ENCODE measurements at regions not wholly inside any gene's neighbourhood (a gene's known extent, or its start where the extent isn't known, plus 50 kb on each side); places are given as distances from the start of the nearest gene placed in this dataset.
"Not testable (repeated sequence)": the region's sequence is repeated elsewhere in the genome, so short reads cannot be mapped to it uniquely, and the experiment has no call there.

DNA sequence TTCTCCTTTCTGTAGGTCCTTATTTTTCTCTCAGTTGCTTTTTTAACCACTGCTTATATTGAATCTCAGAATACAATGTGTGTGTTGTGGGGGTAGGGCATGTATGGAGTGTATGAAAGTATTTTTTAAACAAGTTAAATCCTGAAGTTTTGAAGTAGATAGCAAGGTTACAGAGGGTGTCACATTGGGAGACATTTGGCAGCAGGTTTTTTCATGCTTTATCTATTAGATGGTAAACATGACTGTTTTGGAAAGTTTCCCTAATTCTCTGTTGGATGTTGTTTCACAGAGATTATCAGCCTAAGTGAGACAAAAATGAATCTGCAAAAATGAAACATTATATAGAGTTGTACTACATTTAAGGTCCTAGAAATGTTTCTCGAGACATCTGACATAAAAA is 190.6 kb upstream of the ARPP21 start:
- DNase-seq, result no peak

DNA sequence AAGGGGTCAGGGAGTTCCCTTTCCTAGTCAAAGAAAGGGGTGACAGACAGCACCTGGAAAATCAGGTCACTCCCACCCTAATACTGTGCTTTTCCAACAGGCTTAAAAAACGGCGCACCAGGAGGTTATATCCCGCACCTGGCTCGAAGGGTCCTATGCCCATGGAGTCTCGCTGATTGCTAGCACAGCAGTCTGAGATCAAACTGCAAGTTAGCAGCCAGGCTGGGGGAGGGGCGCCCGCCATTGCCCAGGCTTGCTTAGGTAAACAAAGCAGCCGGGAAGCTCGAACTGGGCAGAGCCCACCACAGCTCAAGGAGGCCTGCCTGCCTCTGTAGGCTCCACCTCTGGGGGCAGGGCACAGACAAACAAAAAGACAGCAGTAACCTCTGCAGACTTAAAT is 184.5 kb upstream of the ARPP21 start:
- not testable (repeated sequence) for DNase-seq

DNA sequence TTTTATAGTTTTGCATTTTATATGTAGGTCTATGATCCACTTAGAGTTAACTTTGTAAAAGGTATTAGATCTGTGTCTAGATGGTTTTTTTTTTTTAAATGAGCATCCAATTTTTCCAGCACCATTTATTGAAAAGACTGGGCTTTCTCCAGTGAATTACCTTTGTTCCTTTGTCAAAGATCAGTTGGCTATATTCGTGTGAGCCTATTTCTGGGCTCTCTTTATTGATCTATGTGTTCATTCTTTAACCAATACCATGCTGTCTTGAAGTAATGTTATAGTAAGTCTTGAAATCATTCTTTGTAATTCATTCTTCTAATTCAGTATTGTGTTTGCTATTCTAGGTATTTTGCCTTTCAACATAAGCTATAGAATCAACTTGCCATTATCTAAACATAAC is 165.4 kb upstream of the ARPP21 start:
- DNase-seq, result no peak

DNA sequence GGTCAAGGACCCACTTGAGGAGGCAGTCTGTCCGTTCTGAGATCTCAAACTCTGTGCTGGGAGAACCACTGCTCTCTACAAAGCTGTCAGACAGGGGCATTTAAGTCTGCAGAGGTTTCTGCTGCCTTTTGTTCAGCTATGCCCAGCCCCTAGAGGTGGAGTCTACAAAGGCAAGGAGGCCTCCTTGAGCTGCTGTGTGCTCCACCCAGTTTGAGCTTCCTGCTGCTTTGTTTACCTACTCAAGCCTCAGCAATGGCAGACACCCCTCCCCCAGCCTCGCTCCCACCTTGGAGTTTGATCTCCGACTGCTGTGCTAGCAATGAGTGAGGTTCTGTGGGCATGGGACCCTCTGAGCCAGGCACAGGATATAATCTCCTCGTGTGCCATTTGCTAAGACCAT is 156.8 kb upstream of the ARPP21 start:
- not testable (repeated sequence) for DNase-seq

- DNase-seq, result no peak
These were observed 156.2 kb upstream of the ARPP21 start for GRCh38 chr3:35483131-35483530.

- DNase-seq, result no peak
These were observed 154.3 kb upstream of the ARPP21 start for GRCh38 chr3:35484929-35485530.

DNA sequence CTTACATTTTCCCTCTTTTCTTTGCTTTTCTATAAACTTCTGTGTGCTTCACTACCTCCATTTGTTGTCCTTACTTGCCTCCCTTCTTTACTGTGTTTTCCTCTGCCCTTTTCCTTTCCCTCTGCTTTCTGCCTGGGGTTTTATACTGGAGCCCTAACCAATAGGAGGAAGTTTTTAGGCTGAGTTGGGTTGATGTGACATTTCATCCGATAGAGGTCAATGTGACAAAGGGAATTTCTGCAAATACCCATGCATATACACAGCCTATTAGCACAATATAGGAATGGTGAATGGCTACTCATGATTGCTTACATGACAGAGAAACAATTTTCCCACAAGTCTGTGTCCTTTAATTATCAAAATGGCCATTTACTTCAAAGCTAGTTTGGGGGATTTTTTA is 153.0 kb upstream of the ARPP21 start:
- no peak for DNase-seq

DNA sequence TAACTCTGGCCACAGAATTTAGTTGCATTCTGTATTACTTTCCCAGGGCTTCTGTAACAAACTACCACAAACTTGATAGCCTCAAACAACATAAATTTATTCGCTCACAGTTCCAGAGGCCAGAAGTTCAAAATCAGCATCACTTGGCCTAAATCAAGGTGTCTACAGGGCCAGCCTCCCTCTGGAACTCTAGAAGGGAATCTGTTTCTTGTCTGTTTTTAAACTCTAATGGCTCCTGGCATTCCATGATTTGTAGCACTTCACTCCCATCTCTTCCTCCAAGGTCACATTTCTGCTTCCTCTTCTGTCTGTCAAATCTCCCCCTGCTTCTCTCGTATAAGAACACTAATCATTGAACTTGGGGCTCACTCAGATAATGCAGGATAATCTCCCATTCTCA is 151.9 kb upstream of the ARPP21 start:
- DNase-seq, result no peak

DNA sequence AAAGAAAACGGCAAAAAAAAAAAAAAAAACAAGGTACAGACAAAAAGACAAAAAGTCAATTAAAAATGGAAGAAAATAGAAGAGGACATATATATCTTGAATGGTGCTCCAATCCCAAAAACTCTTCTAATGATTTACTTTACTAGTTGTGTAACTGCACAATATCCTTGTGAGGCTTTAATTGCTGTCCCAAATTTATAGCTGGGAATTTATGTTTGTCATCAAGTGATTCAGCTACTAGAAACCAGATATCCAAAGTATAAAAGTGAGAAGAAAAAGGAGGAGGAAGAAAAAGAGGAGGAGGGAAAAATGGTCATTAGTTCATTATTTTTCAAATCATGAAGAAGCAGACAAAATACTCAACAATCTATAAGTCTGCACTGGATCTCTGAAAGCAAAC is 150.8 kb upstream of the ARPP21 start:
- no peak for DNase-seq

GRCh38 chr3:35492841-35493240 is 146.5 kb upstream of the ARPP21 start:
- no peak for DNase-seq

DNA sequence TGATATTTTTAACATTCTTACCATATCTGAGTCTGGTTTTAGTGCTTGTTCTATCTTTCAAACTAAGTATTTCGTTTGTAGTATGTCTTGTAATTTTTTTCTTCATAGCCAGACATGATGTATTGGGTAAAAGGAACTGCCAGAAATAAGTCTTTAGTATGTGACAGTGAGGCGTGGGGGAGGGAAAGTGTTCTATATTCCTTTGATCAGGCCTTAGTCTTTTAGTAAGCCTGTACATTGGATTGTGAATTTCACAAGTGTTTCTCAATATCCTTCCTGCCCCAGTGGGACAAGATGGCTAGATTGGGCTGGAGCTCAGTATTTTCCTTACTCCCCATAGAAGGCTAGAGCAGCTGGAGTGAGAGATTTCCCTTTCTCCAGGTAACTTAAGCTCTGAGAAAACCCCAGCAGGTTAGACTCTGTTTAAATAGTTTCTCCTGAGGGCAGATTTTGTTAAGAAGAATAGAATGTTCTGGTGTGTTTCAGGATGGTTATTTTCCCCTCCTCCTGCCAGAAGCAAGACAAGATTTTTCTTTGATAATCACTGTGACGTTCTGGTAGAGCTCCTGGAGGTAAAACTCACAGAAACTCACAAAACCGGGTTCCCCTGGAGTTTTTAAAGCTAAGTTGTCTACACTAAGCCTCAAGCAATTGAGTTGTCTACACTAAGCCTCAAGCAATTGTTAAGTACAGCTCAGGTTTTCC is 140.7 kb upstream of the ARPP21 start:
- DNase-seq, result no peak

DNA sequence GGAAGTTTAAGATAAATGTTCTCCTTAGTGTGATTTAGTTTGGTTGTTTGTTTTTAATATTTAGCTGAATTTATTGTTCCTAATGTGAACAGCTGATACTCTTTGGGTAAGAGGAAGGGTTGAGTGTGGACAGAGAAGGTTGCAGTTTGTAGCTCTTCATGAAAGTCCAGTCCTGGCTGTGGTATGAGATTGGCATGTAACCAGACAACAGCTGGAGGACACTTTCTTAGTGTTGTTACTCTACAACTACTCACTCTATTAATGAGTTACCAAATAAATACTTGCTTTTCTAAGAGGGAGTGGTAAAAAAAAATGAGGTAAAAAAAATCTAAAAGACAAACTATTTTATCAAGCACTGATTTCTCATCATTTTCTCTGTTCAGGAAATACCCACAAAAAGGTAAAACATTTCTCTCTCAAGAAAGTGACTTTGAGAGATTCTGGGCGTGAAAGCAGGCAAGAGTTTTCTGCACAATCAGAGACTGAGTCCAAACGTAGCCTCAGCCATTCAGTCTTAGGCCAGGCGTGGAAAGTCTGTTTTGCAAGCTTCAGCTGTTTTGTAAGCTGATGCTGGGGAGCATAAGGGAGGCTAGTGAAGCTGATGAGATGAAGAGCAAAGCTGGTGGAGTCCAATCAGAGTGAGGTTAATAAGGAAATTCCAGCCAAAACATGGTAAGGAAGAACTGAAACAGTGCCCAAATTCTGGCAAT is 138.5 kb upstream of the ARPP21 start:
- DNase-seq, result no peak

- no peak for DNase-seq
These were observed 136.6 kb upstream of the ARPP21 start for GRCh38 chr3:35502699-35503098.

DNA sequence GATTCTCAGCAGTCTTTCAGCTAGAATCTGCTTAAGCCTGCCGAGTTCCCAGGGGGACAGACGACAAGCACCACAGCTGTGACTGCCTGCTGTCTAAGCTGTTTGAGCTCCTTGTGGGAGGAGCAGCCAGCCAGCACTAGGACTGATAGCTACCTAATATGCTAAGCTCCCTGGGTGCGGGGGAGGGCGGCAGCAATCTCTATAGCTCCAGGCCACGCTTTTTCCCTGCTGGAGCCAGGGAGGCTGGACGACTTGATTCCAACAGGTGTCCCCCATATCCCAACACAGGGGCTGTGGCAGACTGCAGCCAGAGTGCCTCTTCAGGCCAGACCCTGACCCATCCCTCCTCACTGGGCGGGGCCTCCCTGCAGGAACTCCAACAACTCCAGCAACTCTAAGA is 134.1 kb upstream of the ARPP21 start:
- DNase-seq, result peak; percentile 62

- DNase-seq, result no peak
These were observed 133.6 kb upstream of the ARPP21 start for GRCh38 chr3:35505772-35506171.

DNA sequence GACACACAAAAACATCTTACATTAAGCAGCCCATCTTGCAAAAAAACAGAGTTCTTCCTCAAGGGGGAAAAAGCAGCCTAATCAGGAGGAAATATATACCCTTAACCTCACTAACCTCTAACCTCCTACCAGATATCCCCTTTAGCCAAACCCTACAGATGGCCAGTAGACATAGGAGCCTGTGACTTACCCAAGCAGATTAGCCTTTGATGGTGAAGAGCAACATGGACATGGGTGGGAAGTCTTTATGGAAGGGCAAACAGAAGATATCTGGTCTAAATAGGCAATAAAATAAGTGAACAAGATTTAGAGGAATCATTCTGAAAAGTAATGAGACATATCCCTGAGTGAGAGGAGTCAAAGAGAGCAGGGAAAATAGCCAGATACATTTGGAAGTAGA is 119.4 kb upstream of the ARPP21 start:
- no peak for DNase-seq

GRCh38 chr3:35521196-35521595 is 118.1 kb upstream of the ARPP21 start:
- DNase-seq, result no peak

DNA sequence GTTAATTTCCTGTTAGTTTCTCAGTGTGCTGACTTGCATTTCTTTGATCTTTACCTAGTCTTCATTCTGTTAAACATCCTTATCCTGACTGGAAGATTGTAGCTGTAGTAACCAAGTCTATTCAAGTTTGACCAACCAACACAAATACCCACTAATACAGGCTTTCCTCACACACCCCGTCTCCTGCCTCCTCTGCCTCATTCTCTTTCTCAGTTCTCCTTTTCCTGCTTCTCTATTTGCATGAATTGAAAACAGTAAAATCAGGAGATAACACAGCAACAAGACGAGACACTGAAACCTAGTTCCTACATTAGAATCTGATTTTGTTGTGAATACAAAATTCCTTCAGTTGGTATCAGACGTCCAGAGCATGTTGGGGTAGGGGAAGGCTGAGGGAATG is 116.9 kb upstream of the ARPP21 start:
- DNase-seq, result no peak

GRCh38 chr3:35523074-35523473 is 116.3 kb upstream of the ARPP21 start:
- no peak for DNase-seq

DNA sequence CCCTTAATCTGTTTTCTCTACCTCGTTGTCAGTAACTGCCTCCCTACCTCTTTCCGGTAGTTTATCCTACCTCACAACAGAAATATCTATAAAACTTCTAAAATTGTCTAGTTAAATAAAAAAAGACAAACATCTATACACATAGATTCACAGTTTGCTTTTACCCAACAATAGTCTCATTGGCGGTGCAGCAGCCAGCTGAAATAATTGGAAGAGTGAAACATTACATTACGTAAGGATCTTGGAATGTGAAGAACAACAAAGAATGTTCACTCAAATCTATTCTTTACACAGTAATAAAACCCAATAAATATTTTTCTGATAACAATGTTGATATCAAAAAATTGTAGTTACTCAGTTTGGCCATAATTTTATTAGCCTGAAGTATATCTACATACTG is 115.5 kb upstream of the ARPP21 start:
- no peak for DNase-seq

DNA sequence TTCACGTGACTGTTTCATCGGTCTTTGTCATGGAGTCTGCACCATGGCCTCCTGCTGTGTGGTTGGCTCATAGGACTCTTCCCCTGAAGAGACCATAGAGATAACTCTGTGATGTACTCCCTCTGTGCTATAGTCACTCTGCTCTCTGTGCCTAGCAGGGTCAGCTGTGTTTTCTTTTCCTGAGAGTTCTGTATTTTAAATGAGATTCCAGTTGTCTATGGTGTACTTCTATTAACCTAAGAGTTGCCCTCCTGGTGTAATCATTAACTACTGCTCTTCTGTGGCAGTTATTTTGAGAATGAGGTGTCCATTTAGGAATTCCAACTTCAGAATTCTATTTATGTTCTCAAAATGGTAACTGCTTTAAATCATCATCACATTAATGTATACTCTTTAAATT is 114.5 kb upstream of the ARPP21 start:
- DNase-seq, result no peak

DNA sequence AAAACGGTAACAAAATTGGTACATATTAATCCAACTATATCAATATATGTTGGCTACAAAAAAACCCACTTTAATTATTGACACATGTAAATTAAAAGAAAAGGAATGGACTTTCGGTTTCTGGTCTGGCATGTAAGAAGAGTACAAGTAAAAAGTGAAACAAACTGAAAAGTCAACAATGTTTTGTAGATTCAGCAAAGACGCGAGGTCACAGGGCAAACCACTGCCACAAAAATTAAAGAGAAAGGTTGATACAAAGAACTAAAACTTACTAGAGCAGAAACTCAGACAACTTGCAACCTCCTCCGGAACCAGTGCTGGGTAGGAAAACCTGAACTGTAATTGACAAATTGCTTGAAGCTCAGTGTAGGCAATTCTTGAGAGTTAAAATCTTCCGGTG is 110.6 kb upstream of the ARPP21 start:
- no peak for DNase-seq

DNA sequence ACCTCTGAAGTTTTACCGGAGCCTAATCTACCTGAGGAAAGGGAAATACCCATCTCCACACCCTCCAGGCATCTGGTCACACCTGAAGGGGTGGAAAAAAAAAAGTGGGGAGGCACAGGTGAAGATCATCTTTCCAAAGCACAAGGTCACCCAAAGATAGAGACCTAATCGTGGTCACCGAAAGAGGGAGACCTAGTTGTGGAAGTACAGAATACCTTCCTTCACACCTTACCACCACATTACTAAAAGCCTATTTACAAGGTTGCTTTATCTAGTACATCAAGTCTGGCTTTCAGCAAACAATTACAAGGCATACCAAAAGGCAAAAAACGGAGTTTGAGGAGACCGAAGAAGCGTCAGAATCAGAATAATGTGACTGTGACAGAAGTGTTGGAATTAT is 110.0 kb upstream of the ARPP21 start:
- DNase-seq, result no peak

DNA sequence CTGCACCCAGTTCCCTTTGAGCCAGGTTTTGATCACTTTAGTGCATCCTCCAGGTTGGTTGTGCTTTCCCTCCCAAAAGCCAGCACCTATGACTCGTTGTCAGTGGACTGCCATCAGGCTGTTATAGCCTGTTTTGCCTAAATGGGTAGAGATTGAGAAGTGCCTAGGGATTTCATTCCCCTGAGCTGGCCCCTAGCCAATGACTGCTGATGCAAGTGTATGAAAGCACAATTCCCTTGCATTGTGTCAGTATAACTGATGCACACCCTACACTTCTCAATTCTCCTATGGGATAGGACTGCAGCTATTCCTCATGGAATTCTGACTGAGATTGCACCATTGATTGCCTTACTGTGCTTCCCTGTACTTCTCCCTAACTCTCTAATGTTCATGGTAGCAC is 102.1 kb upstream of the ARPP21 start:
- no peak for DNase-seq

DNA sequence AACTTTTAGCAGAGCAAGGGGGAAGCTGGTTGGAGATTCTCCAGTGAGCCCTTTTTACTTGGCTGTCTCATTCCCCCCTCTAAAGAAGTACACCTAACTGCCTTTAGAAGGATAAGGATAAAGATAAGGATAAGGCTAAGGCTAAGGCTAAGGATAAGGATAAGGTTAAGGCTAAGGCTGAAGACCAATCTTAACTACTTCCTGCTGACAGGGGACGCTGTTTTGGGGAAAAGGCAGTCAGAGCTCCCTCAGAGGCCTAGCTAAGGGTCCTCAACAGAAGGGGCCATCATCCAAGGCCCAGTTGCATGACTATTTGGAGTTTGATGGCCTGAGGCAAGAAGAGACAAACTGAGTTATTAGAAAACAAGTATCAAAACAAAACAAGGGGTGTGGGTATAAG is 94.3 kb upstream of the ARPP21 start:
- DNase-seq, result no peak
